ENCODE measurements at regions not wholly inside any gene's neighbourhood (a gene's known extent, or its start where the extent isn't known, plus 50 kb on each side); places are given as distances from the start of the nearest gene placed in this dataset.

DNA sequence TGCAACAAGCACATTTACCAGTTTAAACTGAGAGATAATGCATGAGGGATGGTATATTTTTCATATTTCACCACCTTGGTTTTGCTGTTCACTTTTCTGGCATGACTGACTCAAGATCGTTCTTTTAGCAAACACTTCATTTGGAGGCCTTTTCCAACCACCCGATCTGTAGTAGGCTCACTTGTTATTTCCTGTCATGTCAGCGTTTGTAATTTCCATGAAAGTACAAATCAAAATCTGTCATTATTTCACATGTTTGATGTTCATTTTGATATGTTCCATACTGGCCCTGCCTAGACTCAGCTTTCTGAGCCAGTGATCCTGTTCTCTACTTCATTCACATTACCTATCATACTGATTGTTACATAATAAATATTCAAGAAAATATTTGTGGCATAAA is 1888.3 kb upstream of the PCDH7 start:
- Mint-ChIP-seq H3K36me3 (ENCODE audit: low read depth) (no peaks in the 10 kb centered on the region), H3K4me1 (ENCODE audit: low read depth) (no peaks in the 10 kb centered on the region), H3K9me3 (peaks cover 17% of the 10 kb centered on the region), H3K4me3 (no peak overlapping the region), H3K27me3 (no peaks in the 10 kb centered on the region), H3K27ac (no peak overlapping the region)
- no peak for ATAC-seq (ENCODE audit: poor library complexity)
- ChIA-PET POLR2A (no interaction called here), CTCF (no interaction called here)
- Histone ChIP-seq H3K4me1 (ENCODE audit: insufficient read depth, low read length) (no peaks in the 10 kb centered on the region), H3K36me3 (ENCODE audit: insufficient read depth, low read length) (no peaks in the 10 kb centered on the region), H3K4me3 (ENCODE audit: low read length) (no peak overlapping the region), H3K27ac (ENCODE audit: low read depth in 1 of 2, low read length in 2 of 2) (no peak overlapping the region), H3K9me3 (ENCODE audit: control insufficient read depth in 1 of 2, insufficient read depth in 1 of 2, low read length in 2 of 2) (peaks cover 0 to 13% of the 10 kb centered on the region in 2 experiments), H3K27me3 (ENCODE audit: control insufficient read depth in 1 of 2, insufficient read depth in 2 of 2, low read length in 2 of 2) (no peaks in the 10 kb centered on the region)
- TF ChIP-seq, protein P1, sequence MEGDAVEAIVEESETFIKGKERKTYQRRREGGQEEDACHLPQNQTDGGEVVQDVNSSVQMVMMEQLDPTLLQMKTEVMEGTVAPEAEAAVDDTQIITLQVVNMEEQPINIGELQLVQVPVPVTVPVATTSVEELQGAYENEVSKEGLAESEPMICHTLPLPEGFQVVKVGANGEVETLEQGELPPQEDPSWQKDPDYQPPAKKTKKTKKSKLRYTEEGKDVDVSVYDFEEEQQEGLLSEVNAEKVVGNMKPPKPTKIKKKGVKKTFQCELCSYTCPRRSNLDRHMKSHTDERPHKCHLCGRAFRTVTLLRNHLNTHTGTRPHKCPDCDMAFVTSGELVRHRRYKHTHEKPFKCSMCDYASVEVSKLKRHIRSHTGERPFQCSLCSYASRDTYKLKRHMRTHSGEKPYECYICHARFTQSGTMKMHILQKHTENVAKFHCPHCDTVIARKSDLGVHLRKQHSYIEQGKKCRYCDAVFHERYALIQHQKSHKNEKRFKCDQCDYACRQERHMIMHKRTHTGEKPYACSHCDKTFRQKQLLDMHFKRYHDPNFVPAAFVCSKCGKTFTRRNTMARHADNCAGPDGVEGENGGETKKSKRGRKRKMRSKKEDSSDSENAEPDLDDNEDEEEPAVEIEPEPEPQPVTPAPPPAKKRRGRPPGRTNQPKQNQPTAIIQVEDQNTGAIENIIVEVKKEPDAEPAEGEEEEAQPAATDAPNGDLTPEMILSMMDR (IDR thresholded peaks at IDR 0.05) = no peak
- no peak for DNase-seq
- intact Hi-C loops (cut with DNase I, micrococcal nuclease) = no loop called here

DNA sequence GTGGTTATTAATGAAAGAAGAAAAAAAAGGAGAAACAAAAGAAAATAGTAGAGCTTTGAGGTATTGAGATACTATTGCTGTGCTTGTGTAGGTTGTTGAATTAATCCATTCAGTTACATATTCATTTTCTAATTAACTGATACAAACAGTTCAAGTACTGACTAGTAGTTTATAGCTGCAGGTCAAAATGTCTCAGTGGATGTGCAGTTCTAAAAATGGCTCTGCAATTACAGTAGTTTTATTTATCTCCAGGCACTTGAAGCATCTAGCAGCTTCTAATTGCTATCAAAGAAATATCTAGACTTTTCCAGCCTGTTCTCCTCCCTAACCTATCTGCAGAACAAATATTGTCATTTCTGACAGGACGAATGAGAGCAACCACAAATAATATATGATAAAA is 1887.7 kb upstream of the PCDH7 start:
- no peak overlapping the region for H3K4me3 ChIP-seq (ENCODE audit: low read length)
- H3K36me3 ChIP-seq (ENCODE audit: insufficient read depth, low read length) = no peaks in the 10 kb centered on the region
- H3K9me3 ChIP-seq (ENCODE audit: control insufficient read depth in 1 of 2, insufficient read depth in 1 of 2, low read length in 2 of 2) = peaks cover 0 to 13% of the 10 kb centered on the region in 2 experiments
- Mint-ChIP-seq H3K4me3 (no peak overlapping the region), H3K27me3 (no peaks in the 10 kb centered on the region), H3K36me3 (ENCODE audit: low read depth) (no peaks in the 10 kb centered on the region), H3K27ac (no peak overlapping the region), H3K4me1 (ENCODE audit: low read depth) (no peaks in the 10 kb centered on the region), H3K9me3 (peaks cover 15% of the 10 kb centered on the region)
- H3K4me1 ChIP-seq (ENCODE audit: insufficient read depth, low read length) = no peaks in the 10 kb centered on the region
- ATAC-seq (ENCODE audit: poor library complexity) = no peak
- POLR2A ChIA-PET = no interaction called here
- no peak overlapping the region for H3K27ac ChIP-seq (ENCODE audit: low read depth in 1 of 2, low read length in 2 of 2)
- intact Hi-C loops (cut with DNase I, micrococcal nuclease) = no loop called here
- DNase-seq = no peak
- H3K27me3 ChIP-seq (ENCODE audit: control insufficient read depth in 1 of 2, insufficient read depth in 2 of 2, low read length in 2 of 2) = no peaks in the 10 kb centered on the region
- TF ChIP-seq, protein P1 (IDR thresholded peaks at IDR 0.05) = no peak
- CTCF ChIA-PET = no interaction called here

DNA sequence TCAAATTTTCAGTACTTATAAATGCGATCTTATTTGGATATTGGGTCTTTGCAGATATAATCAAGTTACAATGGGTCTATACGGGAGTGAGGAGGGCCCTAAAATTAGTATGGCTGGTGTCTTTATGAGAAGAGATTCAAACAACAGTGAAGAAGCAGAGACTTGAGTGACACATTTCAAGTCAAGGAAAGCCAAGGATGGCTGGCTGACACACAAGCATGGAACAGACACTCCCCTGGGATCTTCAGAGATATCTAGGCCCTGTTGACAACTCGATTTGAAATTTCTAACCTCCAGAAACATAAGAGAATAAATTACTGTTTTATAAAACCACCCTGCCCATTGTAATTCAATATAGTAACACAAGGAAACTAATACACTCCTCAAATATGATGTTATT is 1886.0 kb upstream of the PCDH7 start:
- peaks cover 15% of the 10 kb centered on the region for H3K9me3 Mint-ChIP-seq
- H3K36me3 ChIP-seq (ENCODE audit: insufficient read depth, low read length) = no peaks in the 10 kb centered on the region
- H3K9me3 ChIP-seq (ENCODE audit: control insufficient read depth in 1 of 2, insufficient read depth in 1 of 2, low read length in 2 of 2) = peaks cover 0 to 7% of the 10 kb centered on the region in 2 experiments
- DNase-seq (no peak), ATAC-seq (ENCODE audit: poor library complexity) (no peak)
- no peaks in the 10 kb centered on the region for H3K36me3 Mint-ChIP-seq (ENCODE audit: low read depth)
- H3K27ac ChIP-seq (ENCODE audit: low read depth in 1 of 2, low read length in 2 of 2) = no peak overlapping the region
- H3K4me3 ChIP-seq (ENCODE audit: low read length) = no peak overlapping the region
- no peaks in the 10 kb centered on the region for H3K27me3 ChIP-seq (ENCODE audit: control insufficient read depth in 1 of 2, insufficient read depth in 2 of 2, low read length in 2 of 2)
- ChIA-PET POLR2A (no interaction called here), CTCF (no interaction called here)
- H3K4me3 Mint-ChIP-seq = no peak overlapping the region
- intact Hi-C loops (cut with DNase I, micrococcal nuclease) = no loop called here
- no peaks in the 10 kb centered on the region for H3K4me1 Mint-ChIP-seq (ENCODE audit: low read depth)
- H3K27me3 Mint-ChIP-seq = no peaks in the 10 kb centered on the region
- TF ChIP-seq, protein P1 (IDR thresholded peaks at IDR 0.05) = no peak
- H3K4me1 ChIP-seq (ENCODE audit: insufficient read depth, low read length) = no peaks in the 10 kb centered on the region
- H3K27ac Mint-ChIP-seq = no peak overlapping the region

Data from CD4-positive, alpha-beta T cell (primary cell).